Esophagus squamous epithelium (tissue), 4 donors: ENCODE measurements at regions not wholly inside any gene's neighbourhood (a gene's known extent, or its start where the extent isn't known, plus 50 kb on each side); places are given as distances from the start of the nearest gene placed in this dataset.

Experiments
- POLR2A ChIP-seq, 4 donors: fragments of 450-650 bp; IDR thresholded peaks; one replicate each; pipeline ENCODE4 v1.6.1; 2017; ENCODE audit warnings: antibody characterized with exemption in 4 of 4, mild to moderate bottlenecking in 4 of 4, moderate library complexity in 3 of 4
- TF ChIP-seq, protein P1 (sequence below), 6 experiments: fragments of 450-650 bp in 4 of 6; fragments of 200-600 bp in 2 of 6; sonication (generic) in 2 of 6; IDR thresholded peaks; one replicate each; pipeline ENCODE4 v1.5.1; 2016 to 2019; ENCODE audit warnings: antibody characterized with exemption in 6 of 6, mild to moderate bottlenecking in 4 of 6, moderate library complexity in 4 of 6

DNA sequence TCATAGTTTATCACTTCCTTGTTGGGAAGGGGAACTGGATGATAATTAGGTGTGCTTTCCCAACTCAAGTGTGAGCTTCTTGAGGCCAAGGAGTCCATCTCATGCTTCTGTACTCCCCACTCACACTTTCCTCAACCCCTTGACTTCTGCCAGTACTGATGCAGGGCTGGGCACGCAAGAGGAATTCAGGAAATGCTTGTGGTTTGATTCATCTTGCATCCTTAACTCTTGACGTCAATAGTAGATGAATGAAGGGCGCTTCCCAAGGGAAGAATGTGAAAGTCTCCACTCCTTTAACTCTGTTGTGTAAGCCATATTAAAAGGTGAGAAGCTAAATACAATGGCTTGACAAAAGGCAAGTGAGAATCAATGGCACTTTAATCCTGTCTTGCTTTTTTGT lies 101.8 kb downstream of the AGTR2 start:
- TF ChIP-seq, protein P1, sequence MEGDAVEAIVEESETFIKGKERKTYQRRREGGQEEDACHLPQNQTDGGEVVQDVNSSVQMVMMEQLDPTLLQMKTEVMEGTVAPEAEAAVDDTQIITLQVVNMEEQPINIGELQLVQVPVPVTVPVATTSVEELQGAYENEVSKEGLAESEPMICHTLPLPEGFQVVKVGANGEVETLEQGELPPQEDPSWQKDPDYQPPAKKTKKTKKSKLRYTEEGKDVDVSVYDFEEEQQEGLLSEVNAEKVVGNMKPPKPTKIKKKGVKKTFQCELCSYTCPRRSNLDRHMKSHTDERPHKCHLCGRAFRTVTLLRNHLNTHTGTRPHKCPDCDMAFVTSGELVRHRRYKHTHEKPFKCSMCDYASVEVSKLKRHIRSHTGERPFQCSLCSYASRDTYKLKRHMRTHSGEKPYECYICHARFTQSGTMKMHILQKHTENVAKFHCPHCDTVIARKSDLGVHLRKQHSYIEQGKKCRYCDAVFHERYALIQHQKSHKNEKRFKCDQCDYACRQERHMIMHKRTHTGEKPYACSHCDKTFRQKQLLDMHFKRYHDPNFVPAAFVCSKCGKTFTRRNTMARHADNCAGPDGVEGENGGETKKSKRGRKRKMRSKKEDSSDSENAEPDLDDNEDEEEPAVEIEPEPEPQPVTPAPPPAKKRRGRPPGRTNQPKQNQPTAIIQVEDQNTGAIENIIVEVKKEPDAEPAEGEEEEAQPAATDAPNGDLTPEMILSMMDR (IDR thresholded peaks at IDR 0.05), result no peak
- no peak for TF ChIP-seq POLR2A (IDR thresholded peaks at IDR 0.05)
